ENCODE measurements at regions not wholly inside any gene's neighbourhood (a gene's known extent, or its start where the extent isn't known, plus 50 kb on each side); places are given as distances from the start of the nearest gene placed in this dataset.

GRCh38 chr10:10623958-10624566, 393.6 kb upstream of the CELF2 start:
- no peak for TF ChIP-seq CTCF (optimal IDR thresholded peaks at IDR 0.05 in 1 of 3, IDR thresholded peaks at IDR 0.05 in 1 of 3, conservative IDR thresholded peaks at IDR 0.05 in 1 of 3; ENCODE audit: extremely low read depth in 1 of 3, insufficient read depth in 2 of 3, low read length in 3 of 3)
- no peak for TF ChIP-seq EZH2 (IDR thresholded peaks at IDR 0.05; ENCODE audit: low read length)
